Mucosa of descending colon (tissue), 3 donors: ENCODE measurements at regions not wholly inside any gene's neighbourhood (a gene's known extent, or its start where the extent isn't known, plus 50 kb on each side); places are given as distances from the start of the nearest gene placed in this dataset.

Source experiments
- ATAC-seq: fragments of 200-7000 bp; cut with Tn5 transposase; one replicate; pipeline ENCODE4 v1.9.1; 2020; ENCODE audit warnings: mild to moderate bottlenecking, moderate library complexity
- DNase-seq, 3 donors: peaks; one replicate each; pipeline ENCODE4 v3.0.0-alpha.2; 2020
- H3K36me3 ChIP-seq: fragments of 200-600 bp; one replicate; pipeline ENCODE4 v1.8.0; 2021; ENCODE audit warnings: low read depth, mild to moderate bottlenecking
- H3K4me1 ChIP-seq: fragments of 200-600 bp; one replicate; pipeline ENCODE4 v1.8.0; 2021; ENCODE audit warnings: low read depth, mild to moderate bottlenecking
- H3K4me3 ChIP-seq: fragments of 200-600 bp; one replicate; pipeline ENCODE4 v1.8.0; 2021; ENCODE audit warnings: mild to moderate bottlenecking
- H3K9me3 ChIP-seq: fragments of 200-600 bp; one replicate; pipeline ENCODE4 v1.8.0; 2021; ENCODE audit warnings: mild to moderate bottlenecking
- intact Hi-C, 2 donors: fragments of 100-400 bp; cut with DNase I in 1 of 2; cut with micrococcal nuclease in 1 of 2; formaldehyde crosslinking; loops; one replicate each; pipeline versions ENCODE4 v1.11.0 to v1.11.1; 2022; cut with DNase I, micrococcal nuclease
- TF ChIP-seq, protein P1 (sequence below): fragments of 200-600 bp; IDR thresholded peaks from one replicate; pipeline ENCODE4 v1.8.0; 2022; ENCODE audit warnings: antibody characterized with exemption, mild to moderate bottlenecking
- donor health status: DM: no; HTN: no; CAD: no; lungs with moderate emphysema.
- donor health status: DM: no; HTN: no; CAD: no.
- donor health status: DM: no; HTN: yes; CAD: no.

DNA sequence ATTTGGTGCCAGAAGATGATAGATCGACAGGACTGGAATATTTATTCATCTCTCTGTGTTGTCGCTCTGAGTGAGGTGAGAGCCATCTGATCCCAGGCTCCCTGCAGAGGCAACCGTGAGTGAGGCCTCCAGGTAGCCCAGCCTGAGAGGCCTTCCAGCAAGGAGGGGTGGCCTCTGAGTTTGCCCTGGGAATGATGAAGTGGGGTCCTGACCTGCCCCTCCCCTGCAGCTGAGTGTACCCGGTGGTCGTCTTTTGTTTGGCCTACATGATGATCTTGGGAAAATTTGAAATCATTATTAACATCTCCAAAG lies 86.4 kb downstream of the CBLN1 start:
- Histone ChIP-seq H3K9me3 (no peaks in the 10 kb centered on the region), H3K4me1 (no peaks in the 10 kb centered on the region), H3K4me3 (no peak overlapping the region), H3K36me3 (no peaks in the 10 kb centered on the region)
- no peak for DNase-seq
- intact Hi-C loops, result no loop called here
- TF ChIP-seq, protein P1, sequence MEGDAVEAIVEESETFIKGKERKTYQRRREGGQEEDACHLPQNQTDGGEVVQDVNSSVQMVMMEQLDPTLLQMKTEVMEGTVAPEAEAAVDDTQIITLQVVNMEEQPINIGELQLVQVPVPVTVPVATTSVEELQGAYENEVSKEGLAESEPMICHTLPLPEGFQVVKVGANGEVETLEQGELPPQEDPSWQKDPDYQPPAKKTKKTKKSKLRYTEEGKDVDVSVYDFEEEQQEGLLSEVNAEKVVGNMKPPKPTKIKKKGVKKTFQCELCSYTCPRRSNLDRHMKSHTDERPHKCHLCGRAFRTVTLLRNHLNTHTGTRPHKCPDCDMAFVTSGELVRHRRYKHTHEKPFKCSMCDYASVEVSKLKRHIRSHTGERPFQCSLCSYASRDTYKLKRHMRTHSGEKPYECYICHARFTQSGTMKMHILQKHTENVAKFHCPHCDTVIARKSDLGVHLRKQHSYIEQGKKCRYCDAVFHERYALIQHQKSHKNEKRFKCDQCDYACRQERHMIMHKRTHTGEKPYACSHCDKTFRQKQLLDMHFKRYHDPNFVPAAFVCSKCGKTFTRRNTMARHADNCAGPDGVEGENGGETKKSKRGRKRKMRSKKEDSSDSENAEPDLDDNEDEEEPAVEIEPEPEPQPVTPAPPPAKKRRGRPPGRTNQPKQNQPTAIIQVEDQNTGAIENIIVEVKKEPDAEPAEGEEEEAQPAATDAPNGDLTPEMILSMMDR, result no peak
- ATAC-seq, result no peak

DNA sequence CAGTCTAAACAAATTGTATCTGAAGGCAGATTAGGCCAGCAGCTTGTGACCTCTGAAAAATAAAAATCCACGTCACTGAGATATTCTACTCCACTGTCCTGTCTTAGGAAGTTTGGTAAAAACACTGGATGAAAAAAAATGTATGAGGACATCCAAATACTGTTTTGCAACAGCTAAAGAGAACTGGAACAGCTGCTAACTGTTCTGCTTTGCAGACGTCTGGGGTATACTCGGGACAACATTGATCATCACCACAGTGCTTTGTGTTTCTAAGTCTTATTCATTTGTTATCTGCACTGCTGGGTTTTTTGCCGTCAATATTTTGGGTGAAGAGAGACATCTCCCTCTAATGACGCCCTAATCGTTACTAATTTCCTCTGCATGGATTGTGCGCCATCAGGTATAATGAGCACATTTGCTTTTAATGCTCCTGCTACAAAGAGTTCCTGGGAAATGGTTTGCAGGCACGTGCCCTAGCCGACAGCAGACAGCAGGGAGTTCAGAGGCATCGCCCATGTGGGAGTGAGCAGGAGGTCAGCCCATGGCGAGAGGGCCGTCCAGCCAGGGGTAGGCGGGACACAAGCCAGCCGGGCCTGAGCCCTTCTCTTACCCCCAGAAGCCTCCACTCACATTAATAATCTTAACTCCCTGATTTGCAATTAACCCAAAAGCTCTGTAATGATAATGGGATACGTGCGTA lies 87.0 kb downstream of the CBLN1 start:
- Histone ChIP-seq H3K9me3 (no peaks in the 10 kb centered on the region), H3K4me3 (no peak overlapping the region), H3K36me3 (no peaks in the 10 kb centered on the region), H3K4me1 (no peaks in the 10 kb centered on the region)
- TF ChIP-seq, protein P1, result no peak
- intact Hi-C loops, result no loop called here
- no peak for DNase-seq
- ATAC-seq, result no peak

DNA sequence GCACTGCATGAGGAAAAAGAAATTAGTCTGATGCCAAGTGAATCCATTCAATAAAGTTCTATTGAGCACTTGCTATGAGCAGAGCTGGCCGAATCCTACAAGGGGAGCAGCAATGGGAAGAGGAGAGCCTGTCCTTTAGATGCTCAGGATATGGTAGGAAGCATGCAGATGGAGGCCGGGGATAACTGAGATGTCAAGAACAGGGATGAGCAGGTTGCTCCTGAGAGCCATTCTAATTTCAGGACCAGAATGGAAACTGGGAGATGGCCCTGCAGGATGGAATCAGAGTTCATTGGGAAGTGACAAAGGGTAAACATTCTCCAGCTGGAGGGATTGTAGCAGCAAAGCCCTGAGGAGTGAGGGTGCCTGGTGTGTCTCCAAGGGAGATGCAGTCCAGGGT lies 88.0 kb downstream of the CBLN1 start:
- ATAC-seq, result no peak
- TF ChIP-seq, protein P1, result no peak
- no peaks in the 10 kb centered on the region for H3K4me1 ChIP-seq
- no peaks in the 10 kb centered on the region for H3K36me3 ChIP-seq
- intact Hi-C loops, result no loop called here
- no peak for DNase-seq
- H3K9me3 ChIP-seq, result no peaks in the 10 kb centered on the region
- H3K4me3 ChIP-seq, result no peak overlapping the region

DNA sequence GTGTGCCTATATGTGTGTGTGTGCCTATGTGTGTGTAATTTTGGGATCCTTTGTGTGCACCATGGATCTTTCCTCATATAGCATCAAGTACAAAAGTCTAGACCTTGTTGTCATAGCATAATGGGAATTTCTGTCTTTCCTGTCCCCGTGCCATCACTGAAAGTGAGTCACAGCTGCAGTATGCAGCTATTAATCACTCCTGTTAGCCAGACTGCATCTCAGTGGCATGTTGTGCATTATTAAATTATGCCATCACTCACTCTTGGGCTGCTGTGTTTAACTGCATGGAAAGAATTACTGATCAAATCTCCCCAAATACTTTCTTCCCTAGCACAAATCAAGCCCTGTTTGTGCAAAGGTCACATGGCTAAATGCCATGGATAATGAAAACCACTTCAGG lies 92.4 kb downstream of the CBLN1 start:
- no peaks in the 10 kb centered on the region for H3K4me1 ChIP-seq
- intact Hi-C loops, result no loop called here
- TF ChIP-seq, protein P1, result no peak

DNA sequence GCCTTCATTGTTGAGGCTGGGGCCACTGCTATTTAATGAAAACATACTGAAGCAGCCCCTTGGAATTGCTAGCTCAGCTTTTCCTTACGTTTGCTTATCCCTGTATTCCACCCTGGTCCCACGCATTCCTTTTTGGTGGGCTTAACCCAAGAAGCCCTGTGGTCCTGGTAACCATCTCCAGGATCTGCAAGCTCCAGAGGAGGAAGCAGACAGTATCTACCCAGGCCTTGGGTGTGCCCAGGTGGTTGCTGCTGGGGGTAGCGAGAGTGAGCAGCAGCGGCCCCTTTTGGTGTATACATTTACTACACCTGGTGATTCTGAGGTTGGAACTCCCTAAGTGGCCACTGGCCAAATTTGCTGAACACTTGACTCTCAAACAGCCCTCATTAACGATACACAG lies 97.7 kb downstream of the CBLN1 start:
- DNase-seq, result peak in 2 of 3 donors; percentile 59 to 84
- TF ChIP-seq, protein P1, result peak; percentile 19
- Histone ChIP-seq H3K4me3 (no peak overlapping the region), H3K4me1 (peaks cover 33% of the 10 kb centered on the region), H3K36me3 (no peaks in the 10 kb centered on the region), H3K9me3 (peaks cover 2% of the 10 kb centered on the region)
- peak; percentile 76 for ATAC-seq
- intact Hi-C loops, result no loop called here

More for the DNA sequence above, 92.4 kb downstream of the CBLN1 start:
- DNase-seq (no peak), ATAC-seq (no peak)
- Histone ChIP-seq H3K9me3 (peaks cover 2% of the 10 kb centered on the region), H3K36me3 (no peaks in the 10 kb centered on the region), H3K4me3 (no peak overlapping the region)
